Mammary epithelial cell (primary cell): ENCODE measurements at regions not wholly inside any gene's neighbourhood (a gene's known extent, or its start where the extent isn't known, plus 50 kb on each side); places are given as distances from the start of the nearest gene placed in this dataset.

ENCODE experiments used
- CTCF ChIP-seq, 2 donors: IDR thresholded peaks in 1 of 2; conservative IDR thresholded peaks in 1 of 2; 2 replicates each; pipeline ENCODE4 v1.5.1; 2011 to 2012; ENCODE audit warnings: inconsistent platforms in 2 of 2, low read length in 2 of 2, mild to moderate bottlenecking in 2 of 2, control low read depth in 1 of 2, low read depth in 1 of 2; ENCODE audit not compliant: insufficient read depth in 1 of 2; ENCODE audit errors: extremely low read depth in 1 of 2
- EZH2 ChIP-seq: IDR thresholded peaks from 2 replicates; pipeline ENCODE4 v1.6.1; 2012; ENCODE audit warnings: low read length, inconsistent platforms, borderline replicate concordance

DNA sequence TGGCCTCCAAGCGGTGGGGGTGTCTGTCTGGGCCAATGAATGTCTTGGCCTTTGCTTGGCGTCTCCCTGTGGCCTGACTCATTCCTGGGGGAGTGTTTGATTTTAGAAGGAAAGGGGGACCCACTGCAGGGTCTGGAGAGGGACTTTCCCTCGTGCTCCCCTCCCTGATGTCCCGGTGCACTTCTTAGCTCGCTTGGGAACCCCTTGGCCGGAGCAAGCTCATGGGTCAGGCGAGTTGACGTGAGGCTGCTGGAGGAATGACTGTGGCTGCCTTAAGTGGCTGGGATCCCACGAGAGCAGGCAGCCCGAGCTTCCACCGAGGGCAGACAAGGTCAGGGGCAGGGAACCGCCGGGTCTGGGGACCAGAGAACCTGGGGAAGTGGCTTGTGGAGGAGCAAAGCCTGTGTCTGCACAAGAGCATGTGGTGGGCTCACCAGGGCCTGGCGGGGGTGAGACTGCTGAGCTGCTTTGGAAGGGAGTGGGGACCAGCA, 218.4 kb upstream of the C14orf180 start:
- no peak for TF ChIP-seq CTCF (conservative IDR thresholded peaks at IDR 0.05 in 1 of 2, IDR thresholded peaks at IDR 0.05 in 1 of 2; ENCODE audit: extremely low read depth in 1 of 2, insufficient read depth in 1 of 2, low read depth in 1 of 2, low read length in 2 of 2)
- TF ChIP-seq EZH2 = no peak
